NCI-H1092 (cell line): ENCODE measurements at regions not wholly inside any gene's neighbourhood (a gene's known extent, or its start where the extent isn't known, plus 50 kb on each side); places are given as distances from the start of the nearest gene placed in this dataset.

Source experiments
- DNase-seq: peaks from one replicate; lab custom pipeline; 2025; lab: John Stamatoyannopoulos, UW

DNA sequence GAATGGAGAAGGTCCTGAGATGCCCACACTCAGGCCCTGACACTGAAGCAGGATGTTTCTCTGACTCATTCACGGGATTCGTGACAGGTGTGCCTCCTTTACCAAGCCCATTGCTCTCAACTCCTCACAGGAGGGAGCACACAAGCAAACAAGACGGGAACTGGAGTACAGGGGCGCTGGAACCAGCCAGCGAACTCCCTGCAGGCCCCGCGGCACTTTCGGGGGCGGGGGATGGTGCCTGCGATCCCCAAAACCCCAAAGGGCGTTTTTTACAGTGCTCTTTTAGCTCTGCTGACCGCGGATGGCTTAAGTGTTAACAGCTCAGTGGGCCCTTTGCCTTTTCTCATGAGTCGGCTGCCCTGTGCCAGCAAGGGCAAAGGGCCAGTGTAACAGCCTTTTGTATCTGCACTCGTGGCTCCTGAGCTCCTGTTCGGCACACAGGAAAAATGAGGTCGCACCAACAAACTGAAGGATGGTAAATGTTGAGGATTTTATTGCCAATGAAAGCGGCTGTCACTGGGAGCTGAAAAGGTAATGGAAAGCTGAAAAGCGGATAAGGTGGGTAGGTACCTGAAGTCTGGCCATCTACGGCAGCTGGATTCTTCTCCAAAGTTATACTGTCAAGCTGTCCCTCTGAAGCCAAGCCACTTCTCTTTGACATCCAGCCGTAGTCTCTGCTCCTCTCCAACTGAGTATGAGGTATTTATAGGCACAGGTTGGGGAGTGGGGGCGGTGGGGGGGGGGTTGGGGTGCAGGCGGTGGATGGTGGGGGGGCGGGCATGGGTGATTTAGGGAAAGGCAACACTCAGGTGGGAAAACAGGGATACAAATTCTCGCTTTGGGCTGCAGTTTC lies 65.0 kb upstream of the TRPC4 start:
- no peak for DNase-seq

DNA sequence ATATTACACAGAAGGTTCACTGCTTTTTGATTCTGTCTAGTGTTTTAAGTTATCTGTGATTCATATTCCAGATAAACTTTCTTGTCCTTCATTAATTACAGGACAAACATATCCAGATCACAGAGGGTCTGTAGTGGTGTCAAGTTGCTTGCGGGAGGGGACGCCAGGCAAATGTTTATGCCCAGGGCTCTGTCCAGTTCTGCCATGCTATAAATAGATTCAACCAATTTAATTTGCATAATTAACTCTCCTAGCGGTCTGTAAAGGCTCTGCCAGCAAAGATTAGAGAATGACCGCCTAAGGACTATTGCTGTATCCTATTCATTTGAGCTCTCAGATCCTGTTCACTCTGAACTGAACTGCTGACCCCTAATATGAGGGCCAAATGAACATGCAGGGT lies 59.7 kb upstream of the TRPC4 start:
- no peak for DNase-seq

DNA sequence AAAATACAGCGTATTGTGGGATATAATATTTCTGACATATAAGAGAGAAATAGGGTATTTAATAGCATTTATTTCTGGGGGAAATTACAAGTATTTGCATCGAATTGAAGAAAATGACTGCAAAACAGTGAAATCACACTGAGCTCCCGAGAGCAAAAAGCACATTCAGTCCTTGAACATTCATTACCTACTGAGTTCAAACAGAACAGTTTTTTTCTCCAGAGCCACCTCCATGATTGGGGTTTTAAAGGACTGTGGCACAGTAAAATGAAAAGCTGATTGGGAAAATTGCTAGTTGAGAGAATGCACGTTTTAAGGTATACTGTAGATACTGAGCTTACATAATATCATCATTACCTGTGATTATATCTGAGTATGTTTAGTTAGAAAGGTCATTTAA lies 58.0 kb upstream of the TRPC4 start:
- DNase-seq: no peak

DNA sequence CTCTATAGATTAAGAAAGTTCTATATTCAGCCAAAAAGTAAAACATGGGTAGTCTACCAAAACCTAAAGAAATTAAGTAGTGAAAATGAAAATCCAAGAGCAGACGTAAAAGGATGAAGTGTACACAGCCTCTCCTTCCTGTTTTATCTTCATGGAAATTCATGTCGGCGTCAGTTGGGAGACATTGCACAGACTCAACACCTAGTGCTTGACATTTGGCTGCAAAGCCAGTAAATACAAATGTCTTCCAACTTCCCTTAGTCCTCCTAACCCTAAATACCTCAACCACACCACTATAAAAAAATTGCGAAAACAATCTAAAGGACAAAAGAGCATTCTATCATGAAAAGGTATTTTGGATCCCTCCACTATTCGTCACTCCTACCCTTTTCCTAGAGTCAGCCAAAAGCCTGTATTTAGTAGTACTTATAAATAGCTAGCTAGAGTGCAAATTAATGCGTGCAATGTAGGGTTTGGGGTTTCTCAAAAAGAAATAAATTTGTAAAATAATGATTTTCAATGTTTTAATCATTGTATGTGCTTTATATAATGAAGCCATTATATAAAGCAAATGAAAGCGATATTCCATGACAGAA lies 56.4 kb upstream of the TRPC4 start:
- no peak for DNase-seq

DNA sequence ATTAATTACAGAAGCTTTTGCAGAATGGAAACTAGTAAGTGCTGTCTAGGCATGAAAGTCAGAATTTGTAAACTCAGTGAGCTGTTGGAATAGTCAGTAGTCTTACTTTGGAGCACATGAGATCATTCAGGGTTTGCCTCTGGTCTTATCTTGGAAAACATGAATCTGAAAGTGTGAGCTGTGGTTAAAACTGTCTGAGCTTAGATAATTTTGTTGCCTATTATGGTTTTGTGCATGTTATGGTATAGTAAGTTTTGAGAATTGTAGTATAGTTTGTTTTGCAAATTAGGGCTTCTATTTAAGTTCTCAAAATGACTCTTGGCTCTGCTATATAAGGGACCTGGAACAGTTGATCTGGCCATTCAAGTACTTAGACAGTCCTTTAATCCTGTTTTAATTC lies 53.7 kb upstream of the TRPC4 start:
- no peak for DNase-seq

DNA sequence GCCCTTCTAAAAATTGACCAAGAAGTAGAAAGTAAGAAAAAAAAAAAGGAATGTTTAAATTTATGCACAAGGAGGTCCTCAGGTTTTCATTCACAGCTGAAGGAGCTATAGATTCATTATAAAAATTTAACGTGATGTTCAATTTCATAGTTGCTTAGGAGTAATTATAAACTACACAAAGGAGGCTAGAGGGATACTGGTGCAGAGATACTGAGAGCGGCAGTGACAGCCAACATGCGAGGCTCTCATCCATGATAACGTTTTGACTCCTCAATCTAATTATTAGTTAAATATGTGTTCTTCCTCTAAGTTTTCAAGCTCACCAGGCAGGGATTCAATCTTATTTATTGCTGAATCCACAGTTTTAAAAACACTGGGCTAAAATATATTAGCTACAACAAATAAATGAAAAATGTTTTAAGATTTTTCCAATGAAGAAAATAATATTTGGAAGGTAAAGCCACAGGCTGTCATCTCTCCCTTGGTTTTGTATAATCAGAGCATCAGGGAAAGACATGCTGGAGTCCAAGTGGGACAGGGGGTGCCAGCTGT lies 49.8 kb upstream of the TRPC4 start:
- DNase-seq: no peak
